Glutamatergic neuron (in vitro differentiated cells): ENCODE measurements at regions not wholly inside any gene's neighbourhood (a gene's known extent, or its start where the extent isn't known, plus 50 kb on each side); places are given as distances from the start of the nearest gene placed in this dataset.

Experiments used
- DNase-seq: peaks from one replicate; pipeline ENCODE4 v3.0.0; 2022
- H3K27ac Mint-ChIP-seq: one replicate; pipeline ENCODE4 v1.8.0; 2020; ENCODE audit warnings: mild to moderate bottlenecking, mixed read lengths, inconsistent platforms; ENCODE audit not compliant: unreplicated experiment
- H3K27me3 Mint-ChIP-seq: one replicate; pipeline ENCODE4 v1.8.0; 2020; ENCODE audit warnings: mild to moderate bottlenecking, moderate library complexity, mixed read lengths, inconsistent platforms; ENCODE audit not compliant: unreplicated experiment
- H3K36me3 Mint-ChIP-seq: one replicate; pipeline ENCODE4 v1.8.0; 2020; ENCODE audit warnings: mild to moderate bottlenecking, mixed read lengths, inconsistent platforms; ENCODE audit not compliant: unreplicated experiment
- H3K4me1 Mint-ChIP-seq: one replicate; pipeline ENCODE4 v1.8.0; 2020; ENCODE audit warnings: mild to moderate bottlenecking, low read depth, mixed read lengths, inconsistent platforms; ENCODE audit not compliant: unreplicated experiment
- H3K4me3 Mint-ChIP-seq: one replicate; pipeline ENCODE4 v1.8.0; 2020; ENCODE audit warnings: mild to moderate bottlenecking, mixed read lengths, inconsistent platforms; ENCODE audit not compliant: unreplicated experiment
- H3K9me3 Mint-ChIP-seq: one replicate; pipeline ENCODE4 v1.8.0; 2020; ENCODE audit warnings: mild to moderate bottlenecking, moderate library complexity, mixed read lengths, inconsistent platforms; ENCODE audit not compliant: unreplicated experiment
- CTCF ChIP-seq: fragments of 200-600 bp; sonication (generic); IDR thresholded peaks from one replicate; pipeline ENCODE4 v1.5.0; 2021; ENCODE audit not compliant: partially characterized antibody, unreplicated experiment

- no peak for TF ChIP-seq CTCF
- no peak for DNase-seq
Measured at GRCh38 chr11:41985799-41986198, 526.3 kb upstream of the LRRC4C start.

GRCh38 chr11:41988951-41989572, 529.6 kb upstream of the LRRC4C start:
- TF ChIP-seq CTCF, result no peak
- no peaks in the 10 kb centered on the region for H3K36me3 Mint-ChIP-seq
- no peak overlapping the region for H3K27ac Mint-ChIP-seq
- H3K4me1 Mint-ChIP-seq, result no peaks in the 10 kb centered on the region
- H3K4me3 Mint-ChIP-seq, result no peak overlapping the region
- no peak for DNase-seq
- peaks cover 1% of the 10 kb centered on the region for H3K9me3 Mint-ChIP-seq
- no peaks in the 10 kb centered on the region for H3K27me3 Mint-ChIP-seq

More at GRCh38 chr11:41985799-41986198, 526.3 kb upstream of the LRRC4C start:
- H3K27me3 Mint-ChIP-seq, result no peaks in the 10 kb centered on the region
- H3K36me3 Mint-ChIP-seq, result no peaks in the 10 kb centered on the region
- H3K9me3 Mint-ChIP-seq, result peaks cover 1% of the 10 kb centered on the region
- no peaks in the 10 kb centered on the region for H3K4me1 Mint-ChIP-seq
- no peak overlapping the region for H3K27ac Mint-ChIP-seq
- H3K4me3 Mint-ChIP-seq, result no peak overlapping the region

- Mint-ChIP-seq H3K9me3 (peaks cover 2% of the 10 kb centered on the region), H3K27ac (no peak overlapping the region), H3K36me3 (no peaks in the 10 kb centered on the region), H3K4me1 (no peaks in the 10 kb centered on the region), H3K4me3 (no peak overlapping the region), H3K27me3 (peaks cover 3% of the 10 kb centered on the region)
- DNase-seq, result no peak
- TF ChIP-seq CTCF, result no peak
Measured at GRCh38 chr11:41989823-41990380, 530.5 kb upstream of the LRRC4C start.

GRCh38 chr11:41996533-41996932, 537.1 kb upstream of the LRRC4C start:
- Mint-ChIP-seq H3K27me3 (peaks cover 3% of the 10 kb centered on the region), H3K4me1 (no peaks in the 10 kb centered on the region), H3K9me3 (peaks cover 2% of the 10 kb centered on the region), H3K4me3 (no peak overlapping the region), H3K27ac (no peak overlapping the region), H3K36me3 (no peaks in the 10 kb centered on the region)
- no peak for DNase-seq
- TF ChIP-seq CTCF, result no peak

- Mint-ChIP-seq H3K27me3 (peaks cover 3% of the 10 kb centered on the region), H3K36me3 (no peaks in the 10 kb centered on the region), H3K27ac (no peak overlapping the region), H3K4me1 (no peaks in the 10 kb centered on the region), H3K9me3 (peaks cover 2% of the 10 kb centered on the region), H3K4me3 (no peak overlapping the region)
- no peak for TF ChIP-seq CTCF
- no peak for DNase-seq
Measured at GRCh38 chr11:41997844-41998401, 538.5 kb upstream of the LRRC4C start.
